OCI-LY1 (cell line): ENCODE measurements at regions not wholly inside any gene's neighbourhood (a gene's known extent, or its start where the extent isn't known, plus 50 kb on each side); places are given as distances from the start of the nearest gene placed in this dataset.

Experiments
- CTCF ChIP-seq: fragments of 200-600 bp; sonication (generic), shearing (Covaris generic); IDR thresholded peaks from 2 replicates; pipeline ENCODE4 v1.5.1; 2017; ENCODE audit warnings: mild to moderate bottlenecking, antibody characterized with exemption, low read length, moderate library complexity, mixed read lengths
- EZH2 ChIP-seq: fragments of 200-600 bp; sonication (generic), shearing (Covaris generic); IDR thresholded peaks from 2 replicates; pipeline ENCODE4 v1.8.0; 2017; ENCODE audit warnings: borderline replicate concordance, mixed run types, mild to moderate bottlenecking, antibody characterized with exemption, low read length, moderate library complexity, mixed read lengths

GRCh38 chr12:40552868-40553267, 139.4 kb upstream of the CNTN1 start:
- no peak for TF ChIP-seq EZH2
- no peak for TF ChIP-seq CTCF
